HEK293T (cell line): ENCODE measurements at regions not wholly inside any gene's neighbourhood (a gene's known extent, or its start where the extent isn't known, plus 50 kb on each side); places are given as distances from the start of the nearest gene placed in this dataset.

Source experiments
- BHLHE40 ChIP-seq: fragments of 450-650 bp; IDR thresholded peaks from 2 replicates; pipeline ENCODE4 v1.6.1; 2016; ENCODE audit warnings: mild to moderate bottlenecking, moderate library complexity, borderline replicate concordance
- ELF4 ChIP-seq: fragments of 450-650 bp; IDR thresholded peaks from 2 replicates; pipeline ENCODE4 v1.6.1; 2017; ENCODE audit warnings: antibody characterized with exemption
- FOXK2 ChIP-seq: fragments of 450-650 bp; IDR thresholded peaks from 2 replicates; pipeline ENCODE4 v1.6.1; 2016; ENCODE audit warnings: mild to moderate bottlenecking
- HDGF ChIP-seq: fragments of 450-650 bp; IDR thresholded peaks from 2 replicates; pipeline ENCODE4 v1.6.1; 2017; ENCODE audit warnings: antibody characterized with exemption, borderline replicate concordance
- L3MBTL2 ChIP-seq: fragments of 450-650 bp; conservative IDR thresholded peaks from 2 replicates; pipeline ENCODE4 v1.6.1; 2016; ENCODE audit warnings: mild to moderate bottlenecking
- LEF1 ChIP-seq: fragments of 450-650 bp; IDR thresholded peaks from 2 replicates; pipeline ENCODE4 v1.6.1; 2017; ENCODE audit warnings: mild to moderate bottlenecking, borderline replicate concordance
- NFRKB ChIP-seq: fragments of 450-650 bp; IDR thresholded peaks from 2 replicates; pipeline ENCODE4 v1.6.1; 2016; ENCODE audit warnings: mild to moderate bottlenecking, moderate library complexity
- PKNOX1 ChIP-seq: fragments of 450-650 bp; IDR thresholded peaks from 2 replicates; pipeline ENCODE4 v1.6.1; 2016
- SP1 ChIP-seq: fragments of 450-650 bp; IDR thresholded peaks from 2 replicates; pipeline ENCODE4 v1.6.1; 2017
- SUZ12 ChIP-seq: fragments of 450-650 bp; IDR thresholded peaks from 2 replicates; pipeline ENCODE4 v1.6.1; 2016; ENCODE audit warnings: mild to moderate bottlenecking
- ZNF384 ChIP-seq: fragments of 450-650 bp; IDR thresholded peaks from 2 replicates; pipeline ENCODE4 v1.6.1; 2016

DNA sequence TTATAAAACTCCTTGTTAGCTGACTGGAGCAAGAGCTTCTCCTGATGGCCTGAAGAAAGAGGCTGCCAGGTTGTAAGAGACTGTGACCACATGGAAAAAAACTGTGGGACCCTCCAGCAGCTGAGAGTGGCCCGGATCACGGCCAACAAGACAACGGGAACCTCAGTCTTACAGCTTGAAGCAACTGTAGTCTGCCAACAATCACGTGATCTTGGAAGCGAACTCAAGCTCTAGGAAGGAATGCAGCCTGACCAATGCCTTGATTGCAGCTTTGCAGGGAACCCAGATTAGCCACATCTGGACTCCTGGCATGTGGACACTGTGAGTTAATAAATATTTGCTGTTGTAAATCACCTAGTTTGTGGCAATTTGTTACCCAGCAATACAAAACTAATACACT lies 442.6 kb upstream of the PRMT6 start:
- TF ChIP-seq SUZ12 (no peak), ZNF384 (no peak), BHLHE40 (no peak), NFRKB (no peak), L3MBTL2 (no peak), PKNOX1 (no peak), FOXK2 (no peak), ELF4 (no peak), SP1 (no peak), HDGF (no peak), LEF1 (no peak)
